Heart right ventricle (tissue), 16 donors: ENCODE measurements at regions not wholly inside any gene's neighbourhood (a gene's known extent, or its start where the extent isn't known, plus 50 kb on each side); places are given as distances from the start of the nearest gene placed in this dataset.
"Not testable (repeated sequence)": the region's sequence is repeated elsewhere in the genome, so short reads cannot be mapped to it uniquely, and the experiment has no call there.

Source experiments
- ATAC-seq, 8 donors: fragments of 200-7000 bp; cut with Tn5 transposase; one replicate each; pipeline ENCODE4 v1.9.1; 2020; ENCODE audit warnings: mild to moderate bottlenecking in 8 of 8, moderate library complexity in 8 of 8, moderate number of reproducible peaks in 1 of 8
- DNase-seq, 2 donors: peaks; one replicate each; pipeline ENCODE4 v3.0.0-alpha.2; 2020
- H3K27ac ChIP-seq, 10 donors: fragments of 200-600 bp; sonication (generic) in 2 of 10; one replicate each; pipeline versions ENCODE4 v1.5.0 to v1.8.0; 2020 to 2022; ENCODE audit warnings: mild to moderate bottlenecking in 3 of 10
- H3K27me3 ChIP-seq, 7 donors: fragments of 200-600 bp; one replicate each; pipeline ENCODE4 v1.8.0; 2021 to 2022; ENCODE audit warnings: mild to moderate bottlenecking in 2 of 7
- H3K36me3 ChIP-seq, 9 donors: fragments of 200-600 bp; sonication (generic) in 1 of 9; one replicate each; pipeline versions ENCODE4 v1.5.0 to v1.8.0; 2020 to 2022; ENCODE audit warnings: mild to moderate bottlenecking in 2 of 9
- H3K4me1 ChIP-seq, 9 donors: fragments of 200-600 bp; sonication (generic) in 1 of 9; one replicate each; pipeline versions ENCODE4 v1.5.0 to v1.8.0; 2020 to 2022; ENCODE audit warnings: mild to moderate bottlenecking in 4 of 9
- H3K4me3 ChIP-seq, 10 donors: fragments of 200-600 bp; sonication (generic) in 2 of 10; one replicate each; pipeline versions ENCODE4 v1.5.0 to v1.8.0; 2020 to 2022; ENCODE audit warnings: mild to moderate bottlenecking in 7 of 10, moderate library complexity in 2 of 10
- H3K9me3 ChIP-seq, 11 donors: fragments of 200-600 bp in 10 of 11; sonication (generic) in 2 of 11; one replicate each; pipeline versions ENCODE4 v1.5.0 to v1.8.0; 2013 to 2022; ENCODE audit warnings: mild to moderate bottlenecking in 2 of 11, control low read depth in 1 of 11, moderate library complexity in 1 of 11
- WGBS, 2 donors: extraction: QIAGEN DNeasy Blood & Tissue Kit; methylation state at CpG; one replicate each; pipeline ENCODE4 v1.1.7; 2013; ENCODE audit warnings: inconsistent platforms in 1 of 2; 5-methylcytosine and 5-hydroxymethylcytosine counted together
- intact Hi-C, 10 donors: fragments of 100-400 bp; cut with DNase I; formaldehyde crosslinking; loops; one replicate each; pipeline versions ENCODE4 v1.11.1 to v1.14.2; 2022
- TF ChIP-seq, protein P1 (sequence below), 9 donors: fragments of 200-600 bp; sonication (generic) in 2 of 9; IDR thresholded peaks; one replicate each; pipeline versions ENCODE4 v1.5.0 to v1.8.0; 2021 to 2022; ENCODE audit warnings: antibody characterized with exemption in 9 of 9, mild to moderate bottlenecking in 5 of 9, moderate library complexity in 1 of 9
- donor health status: Arrhythmogenic right ventricular cardiomyopathy.
- donor health status: ischemic (EF 13 %, LVEDD 7.1; RV severe dilation, severe dysfunction).
- donor health status: healthy with polysubstance abuse.
- donor health status: DM: no; HTN: yes; CAD: no.
- donor health status: DM: no; HTN: no; CAD: no.
- donor health status: ischemic (EF 25% LVEDD 6.9; RV normal size, moderate dysfunction).
- donor health status: ischemic (EF 25% LVEDD 5.7; RV mildly dilated, moderate dysfunction).
- donor health status: healthy.
- donor health status: DM: yes; HTN: yes; CAD: no.
- donor health status: Ischemic cardiomyopathy.
- donor health status: ischemic (EF 35%, LVEDD 5.7; RV mildly dilated, moderate dysfunction).
- donor health status: nonischemic (EF 11% LVEDD 7.7; RV severe dilation, severe dysfunction).
- donor health status: DM: yes; HTN: yes; CAD: no.
- donor health status: PGD.
- donor health status: ischemic (EF 29% LVEDD 5.4; RV normal size, mild dysfunction).
- donor health status: nonischemic (EF 23%, LVEDD 6.1; RV moderate dilation, normal function).

DNA sequence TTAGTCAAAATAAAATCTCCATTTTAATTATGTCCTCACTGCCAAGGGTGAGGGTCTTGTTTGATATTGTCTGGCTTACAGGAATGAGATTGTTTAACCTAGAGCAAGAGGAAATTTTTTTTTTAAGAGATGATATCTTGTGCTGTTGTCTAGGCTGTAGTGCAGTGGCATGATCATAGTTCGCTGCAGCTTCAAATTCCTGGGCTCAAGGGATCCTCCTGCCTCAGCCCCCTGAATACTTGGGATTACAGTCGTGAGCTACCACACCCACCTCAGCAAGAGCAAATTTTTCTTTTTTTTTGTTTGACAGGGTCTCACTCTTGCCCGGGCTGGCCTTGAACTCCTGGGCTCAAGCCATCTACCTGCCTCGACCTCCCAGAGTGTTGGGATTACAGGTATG lies 84.6 kb downstream of the DISP1 start:
- 76 to 85% methylated on average over 4 of the region's 4 CpGs for WGBS, 2 donors
- ATAC-seq = no peak
- DNase-seq = no peak

DNA sequence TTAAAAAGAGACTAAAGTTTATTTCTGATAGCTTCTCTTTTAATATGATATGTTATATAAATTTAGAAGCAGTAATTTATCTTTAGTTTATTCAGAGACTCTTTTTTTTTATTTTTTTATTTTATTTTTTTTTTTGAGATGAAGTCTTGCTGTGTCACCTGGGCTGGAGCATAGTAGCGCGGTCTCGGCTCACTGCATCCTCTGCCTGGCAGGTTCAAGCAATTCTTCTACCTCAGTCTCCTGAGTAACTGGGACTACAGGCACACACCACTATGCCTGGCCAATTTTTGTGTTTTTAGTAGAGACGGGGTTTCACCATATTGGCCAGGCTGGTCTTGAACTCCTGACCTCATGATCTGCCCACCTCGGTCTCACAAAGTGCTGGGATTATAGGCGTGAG lies 89.6 kb downstream of the DISP1 start:
- Histone ChIP-seq H3K36me3 (no peaks in the 10 kb centered on the region), H3K9me3 (no peaks in the 10 kb centered on the region), H3K27ac (no peak overlapping the region), H3K4me3 (no peak overlapping the region), H3K27me3 (no peaks in the 10 kb centered on the region), H3K4me1 (peaks cover 0 to 4% (median 3%) of the 10 kb centered on the region in 9 donors)
- no peak for ATAC-seq
- intact Hi-C loops = no loop called here
- TF ChIP-seq, protein P1, sequence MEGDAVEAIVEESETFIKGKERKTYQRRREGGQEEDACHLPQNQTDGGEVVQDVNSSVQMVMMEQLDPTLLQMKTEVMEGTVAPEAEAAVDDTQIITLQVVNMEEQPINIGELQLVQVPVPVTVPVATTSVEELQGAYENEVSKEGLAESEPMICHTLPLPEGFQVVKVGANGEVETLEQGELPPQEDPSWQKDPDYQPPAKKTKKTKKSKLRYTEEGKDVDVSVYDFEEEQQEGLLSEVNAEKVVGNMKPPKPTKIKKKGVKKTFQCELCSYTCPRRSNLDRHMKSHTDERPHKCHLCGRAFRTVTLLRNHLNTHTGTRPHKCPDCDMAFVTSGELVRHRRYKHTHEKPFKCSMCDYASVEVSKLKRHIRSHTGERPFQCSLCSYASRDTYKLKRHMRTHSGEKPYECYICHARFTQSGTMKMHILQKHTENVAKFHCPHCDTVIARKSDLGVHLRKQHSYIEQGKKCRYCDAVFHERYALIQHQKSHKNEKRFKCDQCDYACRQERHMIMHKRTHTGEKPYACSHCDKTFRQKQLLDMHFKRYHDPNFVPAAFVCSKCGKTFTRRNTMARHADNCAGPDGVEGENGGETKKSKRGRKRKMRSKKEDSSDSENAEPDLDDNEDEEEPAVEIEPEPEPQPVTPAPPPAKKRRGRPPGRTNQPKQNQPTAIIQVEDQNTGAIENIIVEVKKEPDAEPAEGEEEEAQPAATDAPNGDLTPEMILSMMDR (IDR thresholded peaks at IDR 0.05) = no peak
- DNase-seq = no peak
- 98% methylated on average over 6 of the region's 6 CpGs for WGBS, 2 donors

More for the DNA sequence above, 84.6 kb downstream of the DISP1 start:
- Histone ChIP-seq H3K27ac (no peak overlapping the region), H3K9me3 (no peaks in the 10 kb centered on the region), H3K36me3 (no peaks in the 10 kb centered on the region), H3K4me3 (no peak overlapping the region), H3K4me1 (peaks cover 0 to 21% (median 6%) of the 10 kb centered on the region in 9 donors), H3K27me3 (no peaks in the 10 kb centered on the region)
- intact Hi-C loops = no loop called here
- TF ChIP-seq, protein P1 (IDR thresholded peaks at IDR 0.05) = no peak

DNA sequence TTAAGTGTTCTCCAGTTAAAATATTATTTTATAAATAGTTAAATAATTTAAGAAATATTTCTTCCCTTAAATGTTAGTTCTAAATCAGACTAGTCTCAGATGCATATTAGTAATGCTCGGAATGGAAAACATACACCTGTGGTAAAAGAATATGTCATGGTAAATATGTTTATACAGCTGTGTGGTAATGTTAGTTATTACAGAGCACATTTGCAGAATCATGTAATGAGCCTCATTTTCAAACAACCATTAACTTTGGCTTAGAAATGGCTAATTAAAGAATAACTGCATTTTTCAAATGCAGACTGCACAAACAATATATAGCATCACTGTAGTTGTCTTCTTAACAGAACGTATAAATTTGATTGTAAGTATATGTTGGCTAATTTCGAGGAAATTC lies 90.3 kb downstream of the DISP1 start:
- Histone ChIP-seq H3K9me3 (no peaks in the 10 kb centered on the region), H3K36me3 (no peaks in the 10 kb centered on the region), H3K27me3 (no peaks in the 10 kb centered on the region), H3K4me1 (peaks cover 0 to 11% (median 4%) of the 10 kb centered on the region in 9 donors), H3K27ac (no peak overlapping the region), H3K4me3 (no peak overlapping the region)
- TF ChIP-seq, protein P1 (IDR thresholded peaks at IDR 0.05) = no peak
- 97% methylated on average over 3 of the region's 3 CpGs for WGBS, 2 donors
- ATAC-seq (no peak), DNase-seq (no peak)
- intact Hi-C loops = no loop called here

DNA sequence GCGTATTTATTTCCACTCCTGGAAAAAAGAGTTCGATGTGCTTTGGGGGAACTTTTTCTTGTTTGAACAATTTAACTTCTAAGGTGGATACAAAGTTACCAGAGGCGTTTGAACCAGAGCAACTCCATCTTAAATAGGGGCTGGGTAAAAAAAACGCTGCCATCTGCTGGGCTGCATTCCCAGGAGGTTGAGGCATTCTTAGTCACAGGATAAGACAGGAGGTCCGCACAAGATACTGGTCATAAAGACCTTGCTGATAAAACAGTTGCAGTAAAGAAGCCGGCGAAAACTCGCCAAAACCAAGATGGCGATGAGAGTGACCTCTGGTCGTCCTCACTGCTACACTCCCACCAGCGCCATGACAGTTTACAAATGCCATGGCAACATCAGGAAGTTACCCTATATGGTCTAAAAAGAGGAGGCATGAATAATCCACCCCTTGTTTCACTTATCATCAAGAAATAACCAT lies 91.5 kb downstream of the DISP1 start:
- ATAC-seq, H3K4me3 ChIP-seq, intact Hi-C loops, H3K27me3 ChIP-seq, DNase-seq, H3K36me3 ChIP-seq, H3K27ac ChIP-seq, H3K9me3 ChIP-seq: not testable (repeated sequence)
- WGBS, 2 donors = 93% methylated on average over 11 of the region's 11 CpGs
- H3K4me1 ChIP-seq = peaks cover 0 to 12% (median 4%) of the 10 kb centered on the region in 9 donors

DNA sequence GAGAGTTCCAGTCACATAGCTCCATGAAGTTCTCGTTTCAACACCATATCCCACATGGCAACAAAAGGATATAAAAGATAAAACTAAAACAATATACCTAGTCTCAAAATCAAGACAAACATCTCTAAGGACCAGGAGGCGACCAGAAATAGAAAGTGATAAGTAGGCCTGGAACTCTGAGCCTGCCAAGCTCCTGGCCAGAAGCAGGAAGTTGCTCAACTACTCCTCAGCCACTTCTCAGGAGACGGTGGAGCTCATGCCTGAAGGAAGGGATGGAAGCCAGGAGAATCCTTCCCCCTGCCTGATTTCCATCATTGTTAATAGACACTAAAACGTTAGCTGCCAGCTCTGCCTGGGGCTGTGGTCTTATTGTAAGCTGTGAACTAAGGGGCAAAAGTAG lies 94.7 kb downstream of the DISP1 start:
- intact Hi-C loops = no loop called here
- 33 to 40% methylated on average over 4 of the region's 4 CpGs for WGBS, 2 donors
- peak; percentile 20 to 21 for DNase-seq
- peaks cover 0 to 12% (median 4%) of the 10 kb centered on the region in 9 donors for H3K4me1 ChIP-seq
- ATAC-seq = peak in 6 of 8 donors; percentile 75 to 88 (median 80)
- peak overlapping the region in 4 of 10 donors; percentile 12 to 62 (median 18) for H3K27ac ChIP-seq
- no peaks in the 10 kb centered on the region for H3K36me3 ChIP-seq
- TF ChIP-seq, protein P1 (IDR thresholded peaks at IDR 0.05) = no peak
- H3K27me3 ChIP-seq = no peaks in the 10 kb centered on the region
- no peaks in the 10 kb centered on the region for H3K9me3 ChIP-seq
- no peak overlapping the region for H3K4me3 ChIP-seq
